Stimulated activated CD8-positive, alpha-beta memory T cell treated with anti-CD3 and anti-CD28 coated beads, Interleukin-15, amount 100 ng/mL, for 48 hours (primary cell): ENCODE measurements at regions not wholly inside any gene's neighbourhood (a gene's known extent, or its start where the extent isn't known, plus 50 kb on each side); places are given as distances from the start of the nearest gene placed in this dataset.
A peak's percentile ranks its signal among the peaks of the same experiment; 100 is the strongest.

Experiments
- DNase-seq, 2 donors: peaks; one replicate each; pipeline ENCODE4 v3.0.0-alpha.2; 2020; ENCODE audit warnings: low read depth in 2 of 2

- DNase-seq, result no peak
These were observed 88.5 kb upstream of the COL5A2 start for GRCh38 chr2:189267925-189268579.

GRCh38 chr2:189268763-189269162, 89.2 kb upstream of the COL5A2 start:
- DNase-seq, result no peak

GRCh38 chr2:189273734-189274133, 94.2 kb upstream of the COL5A2 start:
- DNase-seq, result no peak

- DNase-seq, result no peak
These were observed 94.8 kb upstream of the COL5A2 start for GRCh38 chr2:189274361-189274760.

- DNase-seq, result no peak
These were observed 96.7 kb upstream of the COL5A2 start for GRCh38 chr2:189276277-189276676.

- DNase-seq, result no peak
These were observed 101.6 kb upstream of the COL5A2 start for GRCh38 chr2:189281201-189281600.

GRCh38 chr2:189285349-189285748, 105.8 kb upstream of the COL5A2 start:
- no peak for DNase-seq

GRCh38 chr2:189285962-189286645, 106.5 kb upstream of the COL5A2 start:
- no peak for DNase-seq

- DNase-seq, result no peak
These were observed 107.8 kb upstream of the COL5A2 start for GRCh38 chr2:189287363-189287762.

GRCh38 chr2:189287982-189288521, 108.5 kb upstream of the COL5A2 start:
- no peak for DNase-seq

- no peak for DNase-seq
These were observed 111.9 kb upstream of the COL5A2 start for GRCh38 chr2:189291460-189291859.

- DNase-seq, result no peak
These were observed 113.6 kb upstream of the COL5A2 start for GRCh38 chr2:189293164-189293563.

- DNase-seq, result no peak
These were observed 117.9 kb upstream of the COL5A2 start for GRCh38 chr2:189297446-189297845.

GRCh38 chr2:189298038-189298437, 118.5 kb upstream of the COL5A2 start:
- no peak for DNase-seq

- DNase-seq, result no peak
These were observed 118.9 kb upstream of the COL5A2 start for GRCh38 chr2:189298481-189298880.

- no peak for DNase-seq
These were observed 120.4 kb upstream of the COL5A2 start for GRCh38 chr2:189299974-189300373.

- DNase-seq, result no peak
These were observed 121.4 kb upstream of the COL5A2 start for GRCh38 chr2:189300916-189301315.

- no peak for DNase-seq
These were observed 122.8 kb upstream of the COL5A2 start for GRCh38 chr2:189302274-189302948.

GRCh38 chr2:189304360-189304759, 124.8 kb upstream of the COL5A2 start:
- peak in 1 of 2 donors; percentile 25 for DNase-seq

GRCh38 chr2:189305291-189305943, 125.9 kb upstream of the COL5A2 start:
- DNase-seq, result no peak

- no peak for DNase-seq
These were observed 127.0 kb upstream of the COL5A2 start for GRCh38 chr2:189306525-189306924.
